Omental fat pad (tissue), 3 donors: ENCODE measurements at regions not wholly inside any gene's neighbourhood (a gene's known extent, or its start where the extent isn't known, plus 50 kb on each side); places are given as distances from the start of the nearest gene placed in this dataset.

Source experiments
- ATAC-seq: fragments of 150-250 bp; one replicate; pipeline ENCODE4 v1.9.1; 2016; ENCODE audit warnings: mild to moderate bottlenecking, moderate library complexity; ENCODE audit not compliant: low FRiP score
- DNase-seq: peaks from one replicate; pipeline ENCODE4 v3.0.0-alpha.2; 2019; ENCODE audit warnings: low spot score
- TF ChIP-seq, protein P1 (sequence below), 3 donors: fragments of 450-650 bp; IDR thresholded peaks; one replicate each; pipeline ENCODE4 v1.5.1; 2016 to 2017; ENCODE audit warnings: antibody characterized with exemption in 3 of 3, mild to moderate bottlenecking in 3 of 3, moderate library complexity in 2 of 3

DNA sequence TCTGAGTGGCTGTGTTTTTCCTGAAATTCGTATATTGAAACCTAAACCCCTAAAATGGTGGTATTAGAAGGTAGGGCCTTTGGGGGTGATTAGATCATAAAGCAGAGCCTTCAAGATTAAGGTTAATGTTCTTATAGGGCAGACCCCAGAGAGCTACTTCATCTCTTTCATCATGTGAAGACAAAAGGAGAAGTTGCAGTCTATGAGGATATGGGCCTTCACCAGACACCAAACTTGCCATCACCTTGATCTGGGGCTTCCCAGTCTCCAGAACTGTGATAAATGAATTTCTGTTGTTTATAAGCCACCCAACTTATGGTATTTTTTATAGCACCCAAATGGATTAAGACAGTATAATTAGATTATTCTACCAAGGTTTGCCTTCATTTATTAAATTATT is 275.0 kb upstream of the ATP2B1 start:
- no peak for DNase-seq
- TF ChIP-seq, protein P1, sequence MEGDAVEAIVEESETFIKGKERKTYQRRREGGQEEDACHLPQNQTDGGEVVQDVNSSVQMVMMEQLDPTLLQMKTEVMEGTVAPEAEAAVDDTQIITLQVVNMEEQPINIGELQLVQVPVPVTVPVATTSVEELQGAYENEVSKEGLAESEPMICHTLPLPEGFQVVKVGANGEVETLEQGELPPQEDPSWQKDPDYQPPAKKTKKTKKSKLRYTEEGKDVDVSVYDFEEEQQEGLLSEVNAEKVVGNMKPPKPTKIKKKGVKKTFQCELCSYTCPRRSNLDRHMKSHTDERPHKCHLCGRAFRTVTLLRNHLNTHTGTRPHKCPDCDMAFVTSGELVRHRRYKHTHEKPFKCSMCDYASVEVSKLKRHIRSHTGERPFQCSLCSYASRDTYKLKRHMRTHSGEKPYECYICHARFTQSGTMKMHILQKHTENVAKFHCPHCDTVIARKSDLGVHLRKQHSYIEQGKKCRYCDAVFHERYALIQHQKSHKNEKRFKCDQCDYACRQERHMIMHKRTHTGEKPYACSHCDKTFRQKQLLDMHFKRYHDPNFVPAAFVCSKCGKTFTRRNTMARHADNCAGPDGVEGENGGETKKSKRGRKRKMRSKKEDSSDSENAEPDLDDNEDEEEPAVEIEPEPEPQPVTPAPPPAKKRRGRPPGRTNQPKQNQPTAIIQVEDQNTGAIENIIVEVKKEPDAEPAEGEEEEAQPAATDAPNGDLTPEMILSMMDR (IDR thresholded peaks at IDR 0.05), result no peak
- ATAC-seq, result no peak

- peak; percentile 65 for ATAC-seq
- TF ChIP-seq, protein P1 (IDR thresholded peaks at IDR 0.05), result no peak
- no peak for DNase-seq
Measured at GRCh38 chr12:89980236-89980635, 271.6 kb upstream of the ATP2B1 start.

GRCh38 chr12:89977405-89978085 is 268.9 kb upstream of the ATP2B1 start:
- ATAC-seq (no peak), DNase-seq (no peak)
- TF ChIP-seq, protein P1 (IDR thresholded peaks at IDR 0.05), result no peak

DNA sequence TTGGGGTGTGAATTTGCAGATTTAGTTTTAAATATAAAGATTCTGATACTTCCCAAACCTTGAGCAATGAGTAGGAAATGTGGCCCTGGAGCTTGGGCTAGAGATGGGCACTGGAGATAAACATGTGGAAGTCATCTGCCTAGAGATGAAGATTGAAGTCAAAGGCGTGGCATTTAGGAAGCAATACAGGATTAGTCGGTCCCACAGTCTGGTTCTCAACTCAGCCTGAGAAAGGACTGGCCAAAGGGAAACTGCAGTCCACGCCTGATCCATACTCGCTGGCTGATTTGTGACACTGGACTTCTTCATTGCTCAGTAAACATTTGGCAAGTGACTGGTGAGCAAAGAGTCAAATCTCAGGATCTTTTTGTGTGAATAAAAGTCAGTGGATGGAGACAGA is 268.2 kb upstream of the ATP2B1 start:
- no peak for DNase-seq
- TF ChIP-seq, protein P1 (IDR thresholded peaks at IDR 0.05), result no peak
- ATAC-seq, result no peak

- TF ChIP-seq, protein P1 (IDR thresholded peaks at IDR 0.05), result no peak
- no peak for ATAC-seq
- DNase-seq, result no peak
Measured at GRCh38 chr12:89975574-89975973, 266.9 kb upstream of the ATP2B1 start.

DNA sequence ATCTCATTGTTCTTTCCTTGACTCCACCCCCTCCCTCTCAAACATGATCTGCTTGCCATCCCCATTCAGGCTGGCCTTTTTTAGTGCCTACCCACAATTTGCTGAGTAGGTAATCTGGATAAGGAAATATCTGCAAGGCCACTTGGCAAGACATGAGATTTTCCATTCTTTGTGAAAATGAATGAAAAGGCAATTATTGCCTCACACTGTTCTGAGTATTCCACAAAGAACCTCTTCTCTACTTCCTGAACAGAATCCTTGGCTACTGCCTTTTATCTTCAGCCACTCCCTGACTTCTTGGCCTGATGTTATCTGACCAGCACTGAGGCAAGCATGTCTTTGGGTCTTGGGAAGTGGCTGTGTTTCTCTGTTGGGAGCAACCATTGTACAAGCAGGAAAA is 263.2 kb upstream of the ATP2B1 start:
- ATAC-seq (peak; percentile 33), DNase-seq (no peak)

DNA sequence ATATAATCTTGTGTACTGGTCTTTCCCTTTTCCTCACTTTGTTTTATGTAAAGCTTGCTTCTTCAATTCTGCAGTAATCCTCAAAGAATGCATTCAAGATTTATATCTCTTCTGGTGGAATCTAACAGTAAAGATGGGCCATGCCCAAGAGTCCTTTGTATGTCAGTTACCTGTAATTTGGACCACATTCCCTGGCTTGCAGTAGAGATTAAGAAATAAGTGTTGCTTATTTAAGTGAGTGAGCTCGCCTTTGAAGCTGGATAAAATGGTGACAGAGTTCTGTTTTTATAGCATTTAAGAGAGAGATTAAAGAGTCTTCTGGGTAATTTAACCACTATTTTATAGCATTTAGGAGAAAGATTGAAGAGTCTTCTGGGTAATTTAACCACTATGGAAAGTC is 262.1 kb upstream of the ATP2B1 start:
- no peak for DNase-seq
- TF ChIP-seq, protein P1 (IDR thresholded peaks at IDR 0.05), result no peak
- ATAC-seq, result no peak

More for the DNA sequence above, 263.2 kb upstream of the ATP2B1 start:
- TF ChIP-seq, protein P1 (IDR thresholded peaks at IDR 0.05), result no peak
